Esophagus (tissue), 2 donors: ENCODE measurements at regions not wholly inside any gene's neighbourhood (a gene's known extent, or its start where the extent isn't known, plus 50 kb on each side); places are given as distances from the start of the nearest gene placed in this dataset.

Experiments used
- H3K27ac ChIP-seq, 2 donors: one replicate each; pipeline ENCODE4 v1.5.1; 2013; ENCODE audit warnings: low read depth in 2 of 2, mild to moderate bottlenecking in 2 of 2, inconsistent platforms in 1 of 2, low read length in 1 of 2, moderate library complexity in 1 of 2
- H3K27me3 ChIP-seq, 2 donors: one replicate each; pipeline ENCODE4 v1.6.1; 2013; ENCODE audit warnings: low read length in 2 of 2, control low read depth in 1 of 2, mild to moderate bottlenecking in 1 of 2; ENCODE audit not compliant: insufficient read depth in 2 of 2, control insufficient read depth in 1 of 2
- H3K36me3 ChIP-seq, 2 donors: one replicate each; pipeline ENCODE4 v1.6.1; 2013; ENCODE audit warnings: low read length in 1 of 2; ENCODE audit not compliant: control insufficient read depth in 2 of 2, insufficient read depth in 2 of 2
- H3K4me1 ChIP-seq, 2 donors: one replicate each; pipeline ENCODE4 v1.6.1; 2013; ENCODE audit warnings: low read length in 1 of 2; ENCODE audit not compliant: control insufficient read depth in 2 of 2, insufficient read depth in 2 of 2
- H3K4me3 ChIP-seq, 2 donors: one replicate each; pipeline ENCODE4 v1.5.1; 2013; ENCODE audit warnings: low read length in 2 of 2, mild to moderate bottlenecking in 2 of 2, low read depth in 1 of 2, moderate library complexity in 1 of 2
- H3K9me3 ChIP-seq, 2 donors: one replicate each; pipeline ENCODE4 v1.6.1; 2013; ENCODE audit warnings: mild to moderate bottlenecking in 2 of 2, low read depth in 1 of 2, low read length in 1 of 2, moderate library complexity in 1 of 2; ENCODE audit not compliant: control insufficient read depth in 2 of 2, insufficient read depth in 1 of 2
- WGBS, 2 donors: extraction: QIAGEN DNeasy Blood & Tissue Kit; methylation state at CpG; one replicate each; pipeline ENCODE4 v1.1.7; 2013; 5-methylcytosine and 5-hydroxymethylcytosine counted together
- donor health status: healthy with polysubstance abuse.
- donor health status: Bipolar disorder and iron deficiency.

DNA sequence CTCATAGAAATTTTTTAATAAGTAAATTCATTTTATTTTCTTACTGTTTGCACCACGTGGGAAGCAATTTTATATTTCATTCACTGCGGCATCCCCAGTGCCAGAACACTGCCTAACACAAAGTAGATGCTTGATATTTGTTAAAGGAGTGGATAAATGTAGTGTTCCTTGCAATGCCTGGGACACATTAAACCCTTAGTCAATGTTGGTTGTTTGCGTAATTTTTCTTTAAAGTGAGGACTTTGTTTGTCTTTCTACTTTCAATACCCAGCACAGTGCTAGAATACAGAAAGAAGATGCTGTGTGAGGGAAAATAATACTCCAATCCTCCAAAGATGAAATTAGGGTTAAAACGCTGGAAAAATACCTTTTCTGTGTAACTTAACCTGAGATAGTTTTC is 299.3 kb downstream of the MAP2K6 start:
- Histone ChIP-seq H3K4me3 (no peak overlapping the region), H3K4me1 (peaks cover 2 to 3% of the 10 kb centered on the region in 2 donors), H3K27ac (no peak overlapping the region), H3K27me3 (no peaks in the 10 kb centered on the region), H3K36me3 (no peaks in the 10 kb centered on the region), H3K9me3 (no peaks in the 10 kb centered on the region)
- WGBS, 2 donors = 86 to 88% methylated on average over 4 of the region's 4 CpGs

DNA sequence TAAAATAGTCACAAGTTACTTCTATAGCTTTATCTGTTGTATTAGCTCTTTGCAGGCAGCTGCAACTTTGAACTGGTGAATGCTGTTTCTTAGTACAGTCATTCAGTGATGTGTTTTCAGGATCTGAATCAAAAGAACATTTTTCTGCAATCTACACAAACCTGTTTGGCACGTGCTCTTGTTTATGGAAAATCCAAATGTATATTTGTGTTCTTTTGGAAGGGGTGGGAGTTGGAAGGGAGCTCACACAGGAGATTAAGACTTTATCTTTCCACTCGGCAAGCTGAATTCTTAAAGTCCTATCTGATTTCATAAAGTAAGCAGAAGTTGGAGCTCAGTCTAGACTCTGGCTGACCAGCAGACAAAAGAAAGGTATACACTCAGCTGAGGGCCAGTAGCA is 300.2 kb downstream of the MAP2K6 start:
- H3K36me3 ChIP-seq = no peaks in the 10 kb centered on the region
- no peaks in the 10 kb centered on the region for H3K27me3 ChIP-seq
- no peaks in the 10 kb centered on the region for H3K9me3 ChIP-seq
- 32 to 35% methylated on average over 2 of the region's 2 CpGs for WGBS, 2 donors
- no peak overlapping the region for H3K4me3 ChIP-seq
- no peak overlapping the region for H3K27ac ChIP-seq
- H3K4me1 ChIP-seq = peaks cover 2 to 3% of the 10 kb centered on the region in 2 donors

DNA sequence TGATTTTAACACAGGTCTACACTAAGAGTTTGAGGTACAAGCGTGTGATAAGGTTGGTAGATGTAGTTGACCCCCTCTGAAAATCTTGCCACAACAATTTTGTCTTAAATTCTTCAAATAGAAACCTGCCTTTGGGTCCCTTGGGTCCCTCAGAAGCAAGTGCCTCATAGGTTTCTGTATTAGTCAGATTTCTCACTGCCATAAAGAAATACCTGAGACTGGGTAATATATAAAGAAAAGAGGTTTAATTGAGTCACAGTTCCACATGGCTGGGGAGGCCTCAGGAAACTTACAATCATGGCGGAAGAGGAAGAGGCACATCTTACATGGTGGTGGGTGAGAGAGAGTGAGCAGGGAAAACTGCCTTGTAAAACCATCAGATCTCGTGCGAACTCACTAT is 301.2 kb downstream of the MAP2K6 start:
- WGBS, 2 donors = 94 to 97% methylated on average over 4 of the region's 4 CpGs

DNA sequence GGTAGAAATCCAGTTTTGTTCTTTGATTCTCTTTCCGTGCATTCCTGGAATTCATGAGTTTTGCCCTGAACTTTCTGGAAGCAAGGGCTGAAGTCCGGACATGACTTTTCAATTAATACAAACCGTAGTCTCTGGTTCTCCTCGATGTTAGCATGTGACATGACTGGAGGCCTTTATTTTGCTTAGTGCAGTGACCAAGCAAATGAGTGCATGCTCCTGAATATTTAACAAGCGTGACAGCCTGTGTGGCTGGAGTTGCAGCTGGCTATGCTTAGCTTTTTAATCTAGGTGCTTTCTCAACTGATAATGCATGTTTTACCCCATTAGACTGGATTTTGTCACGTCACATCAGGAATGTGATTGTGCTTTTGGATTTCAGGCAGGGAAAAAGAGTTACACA is 302.1 kb downstream of the MAP2K6 start:
- Histone ChIP-seq H3K4me1 (peaks cover 2 to 3% of the 10 kb centered on the region in 2 donors), H3K4me3 (no peak overlapping the region), H3K36me3 (no peaks in the 10 kb centered on the region), H3K27me3 (no peaks in the 10 kb centered on the region), H3K27ac (no peak overlapping the region), H3K9me3 (no peaks in the 10 kb centered on the region)
- WGBS, 2 donors = 63 to 68% methylated on average over 6 of the region's 6 CpGs

More for the DNA sequence above, 301.2 kb downstream of the MAP2K6 start:
- no peaks in the 10 kb centered on the region for H3K9me3 ChIP-seq
- no peak overlapping the region for H3K27ac ChIP-seq
- no peaks in the 10 kb centered on the region for H3K27me3 ChIP-seq
- H3K4me1 ChIP-seq = peaks cover 2 to 3% of the 10 kb centered on the region in 2 donors
- no peaks in the 10 kb centered on the region for H3K36me3 ChIP-seq
- no peak overlapping the region for H3K4me3 ChIP-seq

DNA sequence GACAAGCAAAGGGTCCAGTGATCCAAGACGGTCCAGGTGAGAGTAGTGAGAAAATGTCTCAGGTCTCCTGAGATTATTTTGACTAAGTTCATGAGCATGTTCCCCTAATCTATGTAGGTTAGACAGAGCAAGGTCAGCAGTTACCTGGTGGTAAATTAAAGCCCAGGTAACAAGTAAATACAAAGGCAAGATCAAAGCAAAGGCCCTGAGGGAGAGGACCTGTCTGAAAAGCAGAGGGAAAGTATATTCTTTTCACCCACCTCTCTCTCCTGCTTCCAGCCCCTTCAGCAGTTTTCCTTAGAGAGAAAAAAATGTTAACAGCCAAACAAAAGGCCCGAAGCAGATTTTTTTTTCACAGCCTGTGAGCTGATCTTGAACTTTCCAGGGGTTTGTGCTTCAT is 302.7 kb downstream of the MAP2K6 start:
- Histone ChIP-seq H3K27me3 (no peaks in the 10 kb centered on the region), H3K9me3 (no peaks in the 10 kb centered on the region), H3K27ac (no peak overlapping the region), H3K4me1 (peaks cover 2 to 3% of the 10 kb centered on the region in 2 donors), H3K4me3 (no peak overlapping the region), H3K36me3 (no peaks in the 10 kb centered on the region)
- WGBS, 2 donors = 31 to 39% methylated on average over 2 of the region's 2 CpGs

DNA sequence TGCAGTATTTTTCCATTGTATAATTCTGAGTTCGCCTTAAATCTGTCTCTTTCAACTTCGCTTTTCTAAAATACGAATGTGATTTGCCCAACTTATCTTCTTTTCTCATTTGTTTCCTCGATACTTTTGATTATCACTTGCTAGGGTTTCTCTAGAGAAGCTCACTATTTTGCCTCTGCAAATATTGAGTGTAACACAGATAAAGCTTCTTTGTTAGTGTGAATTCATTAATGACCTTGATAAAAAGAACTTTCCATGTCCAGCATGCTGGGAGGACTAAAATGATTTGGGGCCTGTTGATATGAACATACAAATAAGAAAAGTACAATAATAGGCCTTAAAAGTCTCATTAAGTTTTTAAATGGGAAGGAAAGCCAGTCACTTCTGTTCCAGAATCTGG is 303.3 kb downstream of the MAP2K6 start:
- Histone ChIP-seq H3K36me3 (no peaks in the 10 kb centered on the region), H3K9me3 (no peaks in the 10 kb centered on the region), H3K4me3 (no peak overlapping the region), H3K27ac (no peak overlapping the region), H3K27me3 (no peaks in the 10 kb centered on the region), H3K4me1 (peaks cover 2 to 3% of the 10 kb centered on the region in 2 donors)
- WGBS, 2 donors = 77 to 83% methylated on average over 4 of the region's 4 CpGs

DNA sequence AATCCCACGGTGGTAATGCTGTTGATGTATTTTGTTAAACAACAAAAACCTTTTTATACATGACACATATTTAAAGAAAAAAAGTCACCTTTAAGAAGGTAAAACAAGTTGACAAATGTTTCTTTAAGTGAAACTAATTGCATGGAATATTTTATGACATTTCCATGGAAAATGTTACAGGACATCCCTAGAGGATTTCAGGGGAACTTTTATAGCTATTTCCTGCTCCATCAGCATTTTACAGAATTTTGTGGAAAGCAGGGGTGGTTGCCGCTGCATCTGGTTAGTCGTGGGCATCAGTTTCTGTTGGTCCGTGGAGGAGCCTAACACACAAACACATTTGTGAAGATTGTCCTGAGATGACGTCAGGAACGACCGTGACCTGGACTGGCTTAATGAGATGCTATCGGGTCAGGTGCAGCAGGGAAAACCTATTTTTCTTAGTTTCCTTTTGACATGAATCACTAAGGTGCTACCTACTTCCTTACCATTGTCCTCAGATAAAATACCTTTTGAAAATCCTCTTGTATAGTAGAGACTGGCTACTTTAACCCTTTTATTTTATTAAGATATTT is 305.1 kb downstream of the MAP2K6 start:
- Histone ChIP-seq H3K4me3 (no peak overlapping the region), H3K36me3 (no peaks in the 10 kb centered on the region), H3K27ac (no peak overlapping the region), H3K4me1 (no peaks in the 10 kb centered on the region), H3K27me3 (no peaks in the 10 kb centered on the region), H3K9me3 (no peaks in the 10 kb centered on the region)
- WGBS, 2 donors = 76 to 81% methylated on average over 8 of the region's 8 CpGs

DNA sequence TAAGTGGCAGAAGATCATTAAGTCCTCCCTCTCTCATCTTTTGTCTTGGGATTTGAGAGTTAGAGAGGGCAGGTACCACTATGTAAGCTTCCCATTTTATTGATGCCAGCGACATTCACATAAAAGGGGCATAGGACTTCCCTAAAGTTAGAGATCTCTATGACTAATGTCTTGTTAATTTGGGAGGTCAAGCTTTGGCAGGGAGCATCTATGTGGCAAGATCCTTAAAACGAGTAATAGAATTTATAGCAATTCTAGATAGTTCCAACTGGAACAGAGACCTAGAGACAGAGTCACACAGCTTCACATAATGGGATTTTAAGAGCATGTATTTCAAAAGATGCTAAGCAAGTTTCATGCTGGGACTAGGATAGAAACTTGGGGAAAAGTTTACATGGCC is 308.0 kb downstream of the MAP2K6 start:
- no peaks in the 10 kb centered on the region for H3K27me3 ChIP-seq
- H3K27ac ChIP-seq = no peak overlapping the region
- 65 to 68% methylated on average over 2 of the region's 2 CpGs for WGBS, 2 donors
- H3K4me1 ChIP-seq = peaks cover 0 to 2% of the 10 kb centered on the region in 2 donors
- no peaks in the 10 kb centered on the region for H3K36me3 ChIP-seq
- no peaks in the 10 kb centered on the region for H3K9me3 ChIP-seq
- H3K4me3 ChIP-seq = no peak overlapping the region

DNA sequence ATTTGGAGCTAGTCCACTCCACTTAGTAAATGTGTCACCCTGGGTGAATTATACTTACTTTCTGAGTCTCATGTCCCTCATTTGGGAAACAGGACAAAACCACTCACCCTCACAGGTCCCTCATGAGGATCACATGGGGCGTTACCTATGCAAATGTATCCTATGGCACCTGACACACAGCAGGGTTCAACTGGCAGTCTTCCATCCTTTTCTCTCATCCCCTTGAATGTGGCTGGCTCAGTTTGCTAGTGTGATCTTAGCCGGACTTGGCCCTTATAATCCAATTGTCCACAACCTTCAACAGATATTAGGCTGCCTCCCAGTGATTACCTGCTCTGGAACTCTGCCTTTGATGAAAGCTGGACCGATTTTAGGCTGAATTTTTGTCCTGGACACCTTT is 308.8 kb downstream of the MAP2K6 start:
- Histone ChIP-seq H3K27me3 (no peaks in the 10 kb centered on the region), H3K4me1 (peaks cover 0 to 2% of the 10 kb centered on the region in 2 donors), H3K9me3 (no peaks in the 10 kb centered on the region), H3K27ac (no peak overlapping the region), H3K36me3 (no peaks in the 10 kb centered on the region), H3K4me3 (no peak overlapping the region)
- 75 to 83% methylated on average over 3 of the region's 3 CpGs for WGBS, 2 donors

DNA sequence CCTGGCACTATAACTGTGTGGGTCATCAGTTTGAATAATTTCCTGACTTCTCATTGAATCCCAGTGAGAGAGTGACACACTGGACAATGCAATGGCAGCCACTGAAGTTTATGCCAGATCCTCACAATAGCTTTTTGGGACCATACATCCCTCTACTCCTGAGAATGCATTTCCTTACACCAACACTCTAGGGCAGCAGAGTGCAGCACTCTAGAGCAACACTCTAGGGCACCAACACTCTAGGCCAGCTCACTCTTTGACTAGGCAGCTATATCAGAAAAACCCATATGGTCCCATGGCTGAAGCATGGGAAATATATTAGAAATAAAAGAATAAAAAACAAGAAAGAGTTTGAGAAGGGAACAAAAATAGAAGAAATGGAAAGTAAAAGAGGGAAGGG is 309.2 kb downstream of the MAP2K6 start:
- no peak overlapping the region for H3K27ac ChIP-seq
- no peaks in the 10 kb centered on the region for H3K9me3 ChIP-seq
- H3K4me3 ChIP-seq = no peak overlapping the region
- peaks cover 0 to 2% of the 10 kb centered on the region in 2 donors for H3K4me1 ChIP-seq
- no peaks in the 10 kb centered on the region for H3K36me3 ChIP-seq
- H3K27me3 ChIP-seq = no peaks in the 10 kb centered on the region
